Fibroblast of skin of abdomen (primary cell): ENCODE measurements at regions not wholly inside any gene's neighbourhood (a gene's known extent, or its start where the extent isn't known, plus 50 kb on each side); places are given as distances from the start of the nearest gene placed in this dataset.
A peak's percentile ranks its signal among the peaks of the same experiment; 100 is the strongest.

Experiments used
- DNase-seq: peaks from one replicate; pipeline ENCODE4 v3.0.0-alpha.2; 2013

GRCh38 chr6:82013561-82014530, 233.7 kb downstream of the IBTK start:
- DNase-seq = peak; percentile 23

- DNase-seq = peak; percentile 56
Measured at GRCh38 chr6:82006027-82006738, 241.4 kb downstream of the IBTK start.

- DNase-seq = no peak
Measured at GRCh38 chr6:82000551-82000950, 247.0 kb downstream of the IBTK start.

GRCh38 chr6:81999826-82000225, 247.3 kb upstream of the TENT5A start:
- DNase-seq = no peak

- DNase-seq = no peak
Measured at GRCh38 chr6:81999270-81999669, 246.8 kb upstream of the TENT5A start.

- peak; percentile 61 for DNase-seq
Measured at GRCh38 chr6:81998432-81998831, 246.0 kb upstream of the TENT5A start.

GRCh38 chr6:81997090-81997926, 244.8 kb upstream of the TENT5A start:
- DNase-seq = peak; percentile 87

GRCh38 chr6:81996414-81996813, 243.9 kb upstream of the TENT5A start:
- peak; percentile 90 for DNase-seq

GRCh38 chr6:81995548-81996289, 243.2 kb upstream of the TENT5A start:
- peak; percentile 74 for DNase-seq

GRCh38 chr6:81988871-81989270, 236.4 kb upstream of the TENT5A start:
- DNase-seq = no peak

GRCh38 chr6:81988446-81988845, 236.0 kb upstream of the TENT5A start:
- no peak for DNase-seq

GRCh38 chr6:81987293-81987692, 234.8 kb upstream of the TENT5A start:
- no peak for DNase-seq

- DNase-seq = peak; percentile 20
Measured at GRCh38 chr6:81985191-81985590, 232.7 kb upstream of the TENT5A start.

GRCh38 chr6:81984599-81984998, 232.1 kb upstream of the TENT5A start:
- DNase-seq = no peak

- DNase-seq = peak; percentile 85
Measured at GRCh38 chr6:81981812-81982211, 229.3 kb upstream of the TENT5A start.

GRCh38 chr6:81979767-81980166, 227.3 kb upstream of the TENT5A start:
- DNase-seq = no peak

- no peak for DNase-seq
Measured at GRCh38 chr6:81979329-81979728, 226.8 kb upstream of the TENT5A start.

GRCh38 chr6:81978230-81978629, 225.7 kb upstream of the TENT5A start:
- DNase-seq = no peak

- peak; percentile 52 for DNase-seq
Measured at GRCh38 chr6:81977486-81977885, 225.0 kb upstream of the TENT5A start.

GRCh38 chr6:81969814-81970213, 217.3 kb upstream of the TENT5A start:
- DNase-seq = no peak

GRCh38 chr6:81969011-81969410, 216.5 kb upstream of the TENT5A start:
- DNase-seq = no peak

GRCh38 chr6:81966968-81967367, 214.5 kb upstream of the TENT5A start:
- DNase-seq = no peak
